SK-N-SH treated with all-trans-retinoic acid at 6 μM for 48 hours (cell line): ENCODE measurements at regions not wholly inside any gene's neighbourhood (a gene's known extent, or its start where the extent isn't known, plus 50 kb on each side); places are given as distances from the start of the nearest gene placed in this dataset.
"Not testable (repeated sequence)": the region's sequence is repeated elsewhere in the genome, so short reads cannot be mapped to it uniquely, and the experiment has no call there.

Experiments
- ATAC-seq: fragments of 200-7000 bp; cut with Tn5 transposase; 3 replicates; pipeline ENCODE4 v1.9.1; 2020; ENCODE audit warnings: mild to moderate bottlenecking, moderate library complexity
- CSDC2 ChIP-seq: fragments of 250-450 bp; sonication (Bioruptor Pico); IDR thresholded peaks from 2 replicates; pipeline ENCODE4 v1.5.0; 2020; ENCODE audit warnings: mild to moderate bottlenecking, moderate library complexity
- GLIS3 ChIP-seq: fragments of 250-450 bp; sonication (Bioruptor Pico); IDR thresholded peaks from 2 replicates; pipeline ENCODE4 v1.5.0; 2020; ENCODE audit warnings: mild to moderate bottlenecking, moderate library complexity
- ISL1 ChIP-seq: fragments of 250-450 bp; sonication (Bioruptor Pico); IDR thresholded peaks from 2 replicates; pipeline ENCODE4 v2.1.2; 2022; ENCODE audit warnings: mild to moderate bottlenecking, moderate library complexity
- PPARA ChIP-seq: fragments of 250-450 bp; sonication (Bioruptor Pico); IDR thresholded peaks from 2 replicates; pipeline ENCODE4 v1.5.0; 2020; ENCODE audit warnings: mild to moderate bottlenecking, borderline replicate concordance
- TOX ChIP-seq: fragments of 250-450 bp; sonication (Bioruptor Pico); IDR thresholded peaks from 2 replicates; pipeline ENCODE4 v1.8.0; 2021; ENCODE audit warnings: mild to moderate bottlenecking, moderate library complexity, borderline replicate concordance
- ZC3H10 ChIP-seq: fragments of 250-450 bp; sonication (Bioruptor Pico); IDR thresholded peaks from 2 replicates; pipeline ENCODE4 v1.5.1; 2021; ENCODE audit warnings: mild to moderate bottlenecking, moderate library complexity
- ZFP3 ChIP-seq: fragments of 250-450 bp; sonication (Bioruptor Pico); IDR thresholded peaks from 2 replicates; pipeline ENCODE4 v1.5.0; 2020; ENCODE audit warnings: mild to moderate bottlenecking, moderate library complexity
- ZNF565 ChIP-seq: fragments of 450-650 bp; formaldehyde crosslinking; conservative IDR thresholded peaks from 2 replicates; pipeline ENCODE4 v1.5.0; 2020; ENCODE audit warnings: low read depth, mild to moderate bottlenecking, moderate library complexity
- ZNF70 ChIP-seq: fragments of 450-650 bp; formaldehyde crosslinking; IDR thresholded peaks from 2 replicates; pipeline ENCODE4 v1.5.0; 2020; ENCODE audit warnings: mild to moderate bottlenecking, moderate library complexity
- ZNF8 ChIP-seq: fragments of 450-650 bp; formaldehyde crosslinking; IDR thresholded peaks from 2 replicates; pipeline ENCODE4 v1.5.0; 2020; ENCODE audit warnings: mild to moderate bottlenecking, moderate library complexity
- TF ChIP-seq, protein P1 (sequence below): fragments of 250-450 bp; sonication (Bioruptor Pico); IDR thresholded peaks from 2 replicates; pipeline ENCODE4 v1.5.0; 2020; ENCODE audit warnings: mild to moderate bottlenecking, moderate library complexity
- TF ChIP-seq, protein P2 (sequence below): fragments of 250-450 bp; sonication (Bioruptor Pico); IDR thresholded peaks from 2 replicates; pipeline ENCODE4 v1.5.1; 2021; ENCODE audit warnings: mild to moderate bottlenecking, moderate library complexity
- TF ChIP-seq, protein P3 (sequence below): fragments of 250-450 bp; sonication (Bioruptor Pico); IDR thresholded peaks from 2 replicates; pipeline ENCODE4 v1.8.0; 2020; ENCODE audit warnings: mild to moderate bottlenecking, moderate library complexity, borderline replicate concordance
- TF ChIP-seq, protein P4 (sequence below): fragments of 250-450 bp; sonication (Bioruptor Pico); IDR thresholded peaks from 2 replicates; pipeline ENCODE4 v1.8.0; 2021; ENCODE audit warnings: low read depth, mild to moderate bottlenecking, moderate library complexity, borderline replicate concordance

DNA sequence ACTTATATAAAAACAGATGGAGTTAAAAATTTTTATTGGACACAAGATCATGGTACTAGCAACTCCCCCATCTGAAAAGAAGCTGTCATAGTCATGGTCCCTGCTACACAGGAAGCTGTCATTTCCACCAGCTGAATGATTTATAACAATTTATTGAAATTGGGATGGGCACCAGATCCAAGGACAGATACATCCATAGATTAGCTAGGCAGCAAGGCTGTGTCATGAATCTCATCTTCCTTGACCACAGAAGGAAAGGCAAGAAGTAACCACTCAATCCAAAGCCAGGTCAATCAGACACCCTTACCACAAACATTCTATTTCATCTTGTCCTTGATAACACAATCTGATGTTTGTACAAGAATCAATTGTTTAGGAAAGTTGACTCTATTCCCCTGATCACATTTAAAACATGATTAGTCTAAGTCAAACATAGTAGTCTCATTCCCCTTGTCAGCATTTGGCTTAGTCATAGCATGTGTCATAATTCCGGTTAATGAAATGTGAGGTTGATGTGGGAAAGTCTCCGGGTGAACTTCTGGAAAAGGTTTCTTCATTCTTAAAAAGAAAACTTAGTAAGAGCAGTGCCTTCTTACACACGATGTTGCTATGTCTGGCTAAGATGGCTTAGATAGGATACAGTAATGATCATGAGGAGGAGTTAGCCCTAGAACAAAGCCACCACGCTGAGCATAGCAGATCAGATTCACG lies 462.6 kb upstream of the PAPPA start:
- TF ChIP-seq ZC3H10 (CRISPR knock-in tag) = peak; percentile 49
- peak; percentile 33; the same call in 1 of the 2 replicates for TF ChIP-seq TOX (CRISPR knock-in tag)
- TF ChIP-seq ZNF565 (CRISPR knock-in tag) = no peak
- peak; percentile 49 for TF ChIP-seq ISL1 (CRISPR knock-in tag)
- peak; percentile 91 for ATAC-seq

DNA sequence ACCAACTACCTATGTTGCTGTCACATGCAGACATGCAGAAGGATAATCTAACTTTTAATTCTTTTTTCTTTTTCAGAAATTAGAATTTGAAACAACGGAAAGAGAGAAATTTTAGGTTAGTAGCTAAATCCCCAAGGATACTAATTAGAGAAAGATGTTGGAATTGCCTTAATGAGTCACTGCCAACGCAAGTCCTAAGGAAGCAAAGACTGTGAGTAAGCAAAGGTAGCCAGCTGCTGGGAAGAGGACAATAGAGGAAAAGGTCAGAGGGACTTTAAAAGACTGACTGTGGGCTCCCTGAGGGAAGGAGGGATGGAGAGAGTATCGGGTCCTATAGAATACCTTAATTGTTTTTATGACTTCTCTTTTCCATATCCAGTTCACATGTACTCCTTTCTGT lies 461.9 kb upstream of the PAPPA start:
- peak; percentile 64 for ATAC-seq
- TF ChIP-seq, protein P1, sequence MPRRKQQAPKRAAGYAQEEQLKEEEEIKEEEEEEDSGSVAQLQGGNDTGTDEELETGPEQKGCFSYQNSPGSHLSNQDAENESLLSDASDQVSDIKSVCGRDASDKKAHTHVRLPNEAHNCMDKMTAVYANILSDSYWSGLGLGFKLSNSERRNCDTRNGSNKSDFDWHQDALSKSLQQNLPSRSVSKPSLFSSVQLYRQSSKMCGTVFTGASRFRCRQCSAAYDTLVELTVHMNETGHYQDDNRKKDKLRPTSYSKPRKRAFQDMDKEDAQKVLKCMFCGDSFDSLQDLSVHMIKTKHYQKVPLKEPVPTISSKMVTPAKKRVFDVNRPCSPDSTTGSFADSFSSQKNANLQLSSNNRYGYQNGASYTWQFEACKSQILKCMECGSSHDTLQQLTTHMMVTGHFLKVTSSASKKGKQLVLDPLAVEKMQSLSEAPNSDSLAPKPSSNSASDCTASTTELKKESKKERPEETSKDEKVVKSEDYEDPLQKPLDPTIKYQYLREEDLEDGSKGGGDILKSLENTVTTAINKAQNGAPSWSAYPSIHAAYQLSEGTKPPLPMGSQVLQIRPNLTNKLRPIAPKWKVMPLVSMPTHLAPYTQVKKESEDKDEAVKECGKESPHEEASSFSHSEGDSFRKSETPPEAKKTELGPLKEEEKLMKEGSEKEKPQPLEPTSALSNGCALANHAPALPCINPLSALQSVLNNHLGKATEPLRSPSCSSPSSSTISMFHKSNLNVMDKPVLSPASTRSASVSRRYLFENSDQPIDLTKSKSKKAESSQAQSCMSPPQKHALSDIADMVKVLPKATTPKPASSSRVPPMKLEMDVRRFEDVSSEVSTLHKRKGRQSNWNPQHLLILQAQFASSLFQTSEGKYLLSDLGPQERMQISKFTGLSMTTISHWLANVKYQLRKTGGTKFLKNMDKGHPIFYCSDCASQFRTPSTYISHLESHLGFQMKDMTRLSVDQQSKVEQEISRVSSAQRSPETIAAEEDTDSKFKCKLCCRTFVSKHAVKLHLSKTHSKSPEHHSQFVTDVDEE (CRISPR knock-in tag) = no peak
- TF ChIP-seq PPARA (CRISPR knock-in tag) = no peak
- TF ChIP-seq, protein P2, sequence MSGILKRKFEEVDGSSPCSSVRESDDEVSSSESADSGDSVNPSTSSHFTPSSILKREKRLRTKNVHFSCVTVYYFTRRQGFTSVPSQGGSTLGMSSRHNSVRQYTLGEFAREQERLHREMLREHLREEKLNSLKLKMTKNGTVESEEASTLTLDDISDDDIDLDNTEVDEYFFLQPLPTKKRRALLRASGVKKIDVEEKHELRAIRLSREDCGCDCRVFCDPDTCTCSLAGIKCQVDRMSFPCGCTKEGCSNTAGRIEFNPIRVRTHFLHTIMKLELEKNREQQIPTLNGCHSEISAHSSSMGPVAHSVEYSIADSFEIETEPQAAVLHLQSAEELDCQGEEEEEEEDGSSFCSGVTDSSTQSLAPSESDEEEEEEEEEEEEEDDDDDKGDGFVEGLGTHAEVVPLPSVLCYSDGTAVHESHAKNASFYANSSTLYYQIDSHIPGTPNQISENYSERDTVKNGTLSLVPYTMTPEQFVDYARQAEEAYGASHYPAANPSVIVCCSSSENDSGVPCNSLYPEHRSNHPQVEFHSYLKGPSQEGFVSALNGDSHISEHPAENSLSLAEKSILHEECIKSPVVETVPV = no peak
- TF ChIP-seq GLIS3 = no peak
- TF ChIP-seq CSDC2 (CRISPR knock-in tag) = no peak
- TF ChIP-seq, all 23 proteins: peak for 0

DNA sequence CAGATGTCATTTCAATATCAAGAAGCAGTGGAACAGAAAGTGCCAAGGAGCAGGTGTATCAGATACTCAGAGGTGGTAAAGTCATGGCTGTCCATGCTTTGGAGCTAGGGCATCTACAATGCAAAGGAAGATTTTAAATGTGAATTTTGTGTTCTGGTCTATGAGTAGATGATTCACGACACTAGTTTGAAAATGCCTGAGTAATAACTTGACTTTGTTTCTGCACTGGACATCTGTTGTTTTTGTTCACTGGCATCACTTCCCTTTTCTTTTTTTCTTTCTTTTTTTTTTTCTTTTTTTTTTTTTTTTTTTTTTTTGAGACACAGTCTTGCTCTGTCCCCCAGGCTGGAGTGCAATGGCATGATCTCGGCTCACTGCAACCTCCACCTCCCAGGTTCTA lies 460.7 kb upstream of the PAPPA start:
- not testable (repeated sequence) for ATAC-seq

DNA sequence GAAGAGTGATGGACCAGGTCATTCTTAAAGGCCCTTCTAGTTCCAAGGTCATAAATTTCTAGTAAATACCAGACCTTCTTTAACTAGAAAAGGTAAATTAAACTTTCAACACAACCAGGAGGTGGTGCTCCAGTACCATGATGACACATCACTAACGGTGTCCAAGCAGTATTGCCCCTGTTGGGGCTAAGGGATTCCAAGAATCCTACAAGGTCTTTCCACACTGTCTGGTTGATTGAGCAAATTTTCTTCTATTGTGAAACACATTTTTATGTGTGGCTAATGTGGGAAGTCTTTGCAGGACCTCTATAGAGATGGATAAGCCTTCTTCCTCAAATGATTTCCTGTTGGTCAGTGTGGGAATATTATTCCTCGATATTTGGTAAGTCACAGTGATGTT lies 459.6 kb upstream of the PAPPA start:
- peak; percentile 39 for ATAC-seq
- TF ChIP-seq CSDC2 (CRISPR knock-in tag) (no peak), ZC3H10 (CRISPR knock-in tag) (no peak)
- TF ChIP-seq, protein P3, sequence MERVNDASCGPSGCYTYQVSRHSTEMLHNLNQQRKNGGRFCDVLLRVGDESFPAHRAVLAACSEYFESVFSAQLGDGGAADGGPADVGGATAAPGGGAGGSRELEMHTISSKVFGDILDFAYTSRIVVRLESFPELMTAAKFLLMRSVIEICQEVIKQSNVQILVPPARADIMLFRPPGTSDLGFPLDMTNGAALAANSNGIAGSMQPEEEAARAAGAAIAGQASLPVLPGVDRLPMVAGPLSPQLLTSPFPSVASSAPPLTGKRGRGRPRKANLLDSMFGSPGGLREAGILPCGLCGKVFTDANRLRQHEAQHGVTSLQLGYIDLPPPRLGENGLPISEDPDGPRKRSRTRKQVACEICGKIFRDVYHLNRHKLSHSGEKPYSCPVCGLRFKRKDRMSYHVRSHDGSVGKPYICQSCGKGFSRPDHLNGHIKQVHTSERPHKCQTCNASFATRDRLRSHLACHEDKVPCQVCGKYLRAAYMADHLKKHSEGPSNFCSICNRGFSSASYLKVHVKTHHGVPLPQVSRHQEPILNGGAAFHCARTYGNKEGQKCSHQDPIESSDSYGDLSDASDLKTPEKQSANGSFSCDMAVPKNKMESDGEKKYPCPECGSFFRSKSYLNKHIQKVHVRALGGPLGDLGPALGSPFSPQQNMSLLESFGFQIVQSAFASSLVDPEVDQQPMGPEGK (CRISPR knock-in tag) = no peak
- TF ChIP-seq, all 23 proteins: peak for 0

DNA sequence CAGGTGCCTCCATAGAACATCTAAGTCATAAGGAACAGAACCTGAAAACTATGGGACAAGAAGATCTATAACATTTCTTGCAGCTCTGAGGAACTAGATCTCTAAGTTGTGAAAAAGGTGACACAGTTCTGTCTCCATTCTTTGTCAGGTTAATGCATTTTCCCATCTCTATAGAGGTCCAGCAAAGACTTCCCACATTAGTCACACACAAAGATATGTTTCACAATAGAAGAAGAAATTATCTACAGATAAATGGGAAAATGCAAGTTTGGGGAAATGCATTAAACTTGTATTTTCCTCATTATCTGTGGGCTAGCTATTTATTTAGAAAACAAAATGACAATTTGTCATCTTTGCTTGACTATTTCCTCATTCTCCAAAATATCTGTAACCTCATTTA lies 458.6 kb upstream of the PAPPA start:
- no peak for ATAC-seq
- TF ChIP-seq, protein P4, sequence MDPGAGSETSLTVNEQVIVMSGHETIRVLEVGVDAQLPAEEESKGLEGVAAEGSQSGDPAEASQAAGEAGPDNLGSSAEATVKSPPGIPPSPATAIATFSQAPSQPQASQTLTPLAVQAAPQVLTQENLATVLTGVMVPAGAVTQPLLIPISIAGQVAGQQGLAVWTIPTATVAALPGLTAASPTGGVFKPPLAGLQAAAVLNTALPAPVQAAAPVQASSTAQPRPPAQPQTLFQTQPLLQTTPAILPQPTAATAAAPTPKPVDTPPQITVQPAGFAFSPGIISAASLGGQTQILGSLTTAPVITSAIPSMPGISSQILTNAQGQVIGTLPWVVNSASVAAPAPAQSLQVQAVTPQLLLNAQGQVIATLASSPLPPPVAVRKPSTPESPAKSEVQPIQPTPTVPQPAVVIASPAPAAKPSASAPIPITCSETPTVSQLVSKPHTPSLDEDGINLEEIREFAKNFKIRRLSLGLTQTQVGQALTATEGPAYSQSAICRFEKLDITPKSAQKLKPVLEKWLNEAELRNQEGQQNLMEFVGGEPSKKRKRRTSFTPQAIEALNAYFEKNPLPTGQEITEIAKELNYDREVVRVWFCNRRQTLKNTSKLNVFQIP (CRISPR knock-in tag) = no peak
- no peak for TF ChIP-seq PPARA (CRISPR knock-in tag)
- TF ChIP-seq ZC3H10 (CRISPR knock-in tag) = no peak
- no peak for TF ChIP-seq GLIS3
- TF ChIP-seq ZNF8 (CRISPR knock-in tag) = no peak
- TF ChIP-seq TOX (CRISPR knock-in tag) = no peak
- no peak for TF ChIP-seq ZFP3 (CRISPR knock-in tag)
- TF ChIP-seq, protein P1 (CRISPR knock-in tag) = no peak
- no peak for TF ChIP-seq ZNF70 (CRISPR knock-in tag)
- TF ChIP-seq, protein P3 (CRISPR knock-in tag) = no peak
- TF ChIP-seq, all 23 proteins: peak for 0
